Sigmoid colon (tissue), 3 donors: ENCODE measurements at regions not wholly inside any gene's neighbourhood (a gene's known extent, or its start where the extent isn't known, plus 50 kb on each side); places are given as distances from the start of the nearest gene placed in this dataset.
"Not testable (repeated sequence)": the region's sequence is repeated elsewhere in the genome, so short reads cannot be mapped to it uniquely, and the experiment has no call there.

Experiments used
- CTCF ChIP-seq, 4 experiments: fragments of 450-650 bp in 3 of 4; fragments of 200-600 bp in 1 of 4; IDR thresholded peaks; one replicate each; pipeline ENCODE4 v1.5.1; 2016 to 2019; ENCODE audit warnings: antibody characterized with exemption in 4 of 4, mild to moderate bottlenecking in 3 of 4, moderate library complexity in 2 of 4
- POLR2A ChIP-seq, 2 donors: fragments of 450-650 bp; IDR thresholded peaks; one replicate each; pipeline ENCODE4 v1.6.1; 2016; ENCODE audit warnings: antibody characterized with exemption in 2 of 2, mild to moderate bottlenecking in 2 of 2, moderate library complexity in 2 of 2

DNA sequence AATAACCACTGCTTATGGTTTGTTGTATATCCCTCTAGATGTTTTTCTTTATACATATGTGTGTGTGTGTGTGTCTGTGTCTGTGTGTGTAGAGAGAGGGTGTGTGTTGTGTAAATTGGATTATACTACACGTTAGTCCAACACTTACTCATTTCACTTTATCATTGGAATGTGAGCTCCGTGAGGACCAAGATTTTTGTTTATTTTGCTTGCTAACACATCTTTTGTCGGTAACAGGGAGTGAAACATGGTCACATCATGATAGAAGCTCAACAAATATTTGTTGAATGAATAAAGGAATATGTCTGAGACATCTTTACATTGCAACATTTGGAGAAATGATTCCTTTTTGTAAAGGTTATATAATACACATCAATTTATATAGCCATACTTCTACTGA, 94.2 kb upstream of the ADORA2B start:
- not testable (repeated sequence) for TF ChIP-seq CTCF, POLR2A (IDR thresholded peaks at IDR 0.05)
